ENCODE measurements at regions not wholly inside any gene's neighbourhood (a gene's known extent, or its start where the extent isn't known, plus 50 kb on each side); places are given as distances from the start of the nearest gene placed in this dataset.

DNA sequence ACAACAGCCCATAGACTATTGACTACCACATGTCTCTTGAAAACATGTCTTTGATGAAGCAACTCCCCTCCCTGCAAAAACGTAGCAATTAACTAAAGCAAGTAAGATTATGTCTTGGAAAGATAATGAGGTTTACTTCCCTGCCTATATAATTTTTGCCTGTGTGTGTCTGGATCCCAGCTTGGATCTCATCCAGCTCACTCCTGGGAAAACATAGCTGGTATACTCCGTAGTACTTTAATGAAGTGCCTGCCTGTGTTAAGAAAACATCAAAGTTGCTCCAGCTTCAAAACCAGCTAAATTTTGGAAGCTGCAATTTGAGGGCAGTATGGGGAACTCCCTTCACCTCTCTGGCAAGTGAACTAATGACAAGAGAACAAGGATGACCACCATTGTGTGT lies 182.6 kb upstream of the C9orf72 start:
- no peak for TF ChIP-seq ZNF274 (IDR thresholded peaks at IDR 0.05; ENCODE audit: low read depth, low read length)
- no peak for TF ChIP-seq YY1 (IDR thresholded peaks at IDR 0.05; ENCODE audit: insufficient read depth, insufficient read length)
- no peak for TF ChIP-seq SUZ12 (IDR thresholded peaks at IDR 0.05; ENCODE audit: extremely low read depth, insufficient read depth, insufficient read length)

Measured in NT2/D1 (cell line).